ENCODE measurements at regions not wholly inside any gene's neighbourhood (a gene's known extent, or its start where the extent isn't known, plus 50 kb on each side); places are given as distances from the start of the nearest gene placed in this dataset.
"Not testable (repeated sequence)": the region's sequence is repeated elsewhere in the genome, so short reads cannot be mapped to it uniquely, and the experiment has no call there.

- DNase-seq (ENCODE audit: low read depth in 2 of 2), result no peak
Observed at GRCh38 chr4:181063212-181063611, 1180.0 kb upstream of the TENM3 start.

- no peak for DNase-seq (ENCODE audit: low read depth in 2 of 2)
Observed at GRCh38 chr4:181077341-181077740, 1165.9 kb upstream of the TENM3 start.

- no peak for DNase-seq (ENCODE audit: low read depth in 2 of 2)
Observed at GRCh38 chr4:181078196-181078595, 1165.0 kb upstream of the TENM3 start.

DNA sequence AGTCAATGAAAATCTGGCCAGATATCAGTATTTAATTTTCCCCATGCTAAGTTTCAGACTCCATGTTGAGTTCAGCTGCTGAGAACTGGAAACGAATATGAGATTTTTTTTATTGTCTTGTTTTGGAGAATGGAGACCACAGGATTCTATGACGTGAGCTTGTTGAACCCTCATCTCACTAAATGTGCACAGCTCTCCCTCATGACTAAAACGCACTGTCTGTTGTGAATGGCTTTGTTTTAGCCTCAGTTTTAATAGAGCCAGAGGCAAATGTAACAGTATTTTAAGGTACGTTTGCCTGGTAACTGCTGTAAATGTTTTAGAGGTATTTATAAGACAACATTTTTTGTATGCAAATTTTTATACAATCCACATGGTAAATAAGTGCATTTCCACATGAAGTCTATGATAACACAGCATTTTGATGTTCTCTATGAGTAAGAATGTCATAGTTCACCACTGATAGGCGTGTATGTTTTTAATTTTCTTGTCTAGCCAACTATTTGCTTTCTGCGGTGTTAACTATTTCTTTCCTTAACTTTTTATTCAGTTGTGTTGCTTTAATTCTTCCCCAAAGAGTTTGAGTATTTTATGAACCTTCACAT is 1159.3 kb upstream of the TENM3 start:
- no peak for DNase-seq (ENCODE audit: low read depth in 2 of 2)

- no peak for DNase-seq (ENCODE audit: low read depth in 2 of 2)
Observed at GRCh38 chr4:181085557-181085956, 1157.6 kb upstream of the TENM3 start.

- DNase-seq (ENCODE audit: low read depth in 2 of 2), result no peak
Observed at GRCh38 chr4:181105487-181105886, 1137.7 kb upstream of the TENM3 start.

- no peak for DNase-seq (ENCODE audit: low read depth in 2 of 2)
Observed at GRCh38 chr4:181106398-181106797, 1136.8 kb upstream of the TENM3 start.

DNA sequence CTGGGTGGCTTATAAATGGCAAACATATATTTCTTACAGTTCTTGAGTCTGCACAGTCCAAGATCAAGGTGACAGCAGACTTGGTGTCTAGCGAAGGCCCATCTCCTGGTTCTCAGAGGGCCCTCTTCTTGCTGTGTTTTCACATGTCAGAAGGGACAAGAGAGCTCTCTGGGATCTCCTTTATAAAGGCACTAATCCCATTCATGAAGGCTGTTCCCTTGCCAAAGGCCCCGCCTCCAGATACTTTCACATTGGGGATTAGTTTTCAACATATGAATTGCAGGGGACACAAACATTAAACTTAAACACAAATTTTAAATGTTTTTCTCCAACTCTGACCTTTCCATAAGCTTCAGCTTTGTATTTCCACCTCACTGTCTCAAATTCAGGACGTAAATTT is 1135.0 kb upstream of the TENM3 start:
- DNase-seq (ENCODE audit: low read depth in 2 of 2), result no peak

DNA sequence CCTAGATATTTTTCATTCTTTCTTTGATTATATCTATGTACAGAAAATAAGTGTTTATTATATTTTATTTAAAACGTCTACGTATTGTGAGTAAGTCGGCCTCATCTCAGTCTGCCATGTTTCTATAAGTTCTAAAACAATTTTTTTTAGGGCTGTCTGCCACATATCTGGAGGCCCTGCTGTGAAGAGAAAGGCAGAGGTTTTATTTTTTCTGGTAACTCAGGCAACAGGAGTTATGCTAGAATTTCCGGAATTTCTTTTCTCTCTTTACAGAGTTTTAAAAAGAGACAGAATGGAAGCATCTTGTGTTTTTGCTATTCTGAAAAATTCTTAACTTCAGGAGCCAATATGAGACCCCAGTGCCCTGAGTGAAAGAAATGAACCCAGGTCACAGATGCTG is 1124.0 kb upstream of the TENM3 start:
- DNase-seq (ENCODE audit: low read depth in 2 of 2), result no peak

- no peak for DNase-seq (ENCODE audit: low read depth in 2 of 2)
Observed at GRCh38 chr4:181121733-181122132, 1121.5 kb upstream of the TENM3 start.

DNA sequence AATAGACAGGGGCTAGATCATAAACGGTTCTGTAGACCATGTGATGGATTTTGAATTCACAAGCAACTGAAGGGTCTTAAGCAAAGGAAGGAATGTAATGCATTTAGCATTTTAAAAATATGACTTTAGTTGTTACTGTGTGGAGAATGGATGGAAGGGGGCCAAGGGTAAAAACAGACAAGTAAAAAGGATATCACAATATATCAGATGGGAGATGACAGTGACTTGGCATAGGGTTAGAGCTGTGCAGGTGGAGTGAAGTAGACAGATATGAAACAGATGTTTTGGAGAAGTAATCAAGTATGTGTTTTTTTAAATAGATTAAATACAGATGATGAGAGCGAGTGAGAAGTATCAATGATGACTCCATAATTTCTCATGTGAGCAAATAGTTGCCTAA is 1116.0 kb upstream of the TENM3 start:
- no peak for DNase-seq (ENCODE audit: low read depth in 2 of 2)

GRCh38 chr4:181130317-181130716 is 1112.9 kb upstream of the TENM3 start:
- DNase-seq (ENCODE audit: low read depth in 2 of 2), result not testable (repeated sequence)

GRCh38 chr4:181137351-181137750 is 1105.9 kb upstream of the TENM3 start:
- DNase-seq (ENCODE audit: low read depth in 2 of 2), result no peak

DNA sequence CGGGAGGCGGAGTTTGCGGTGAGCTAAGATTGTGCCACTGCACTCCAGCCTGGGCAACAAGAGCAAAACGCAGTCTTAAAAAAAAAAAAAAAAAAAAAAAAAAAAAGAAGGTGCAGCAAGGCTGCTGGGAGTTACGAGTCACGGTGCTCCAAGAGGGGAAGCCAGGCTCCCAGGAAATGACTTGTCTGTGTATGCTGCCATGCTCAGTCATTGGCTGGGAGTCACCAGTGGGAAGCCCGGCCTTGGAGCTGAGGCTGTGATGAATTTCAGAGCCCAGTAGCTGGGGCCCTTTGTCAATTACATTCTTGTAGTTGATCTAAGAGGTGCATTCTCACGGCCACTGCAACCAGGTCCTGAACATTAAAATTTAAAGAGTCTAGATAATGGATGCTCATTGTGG is 1105.1 kb upstream of the TENM3 start:
- DNase-seq (ENCODE audit: low read depth in 2 of 2), result no peak

- DNase-seq (ENCODE audit: low read depth in 2 of 2), result no peak
Observed at GRCh38 chr4:181140037-181140603, 1103.1 kb upstream of the TENM3 start.

GRCh38 chr4:181143250-181143854 is 1099.8 kb upstream of the TENM3 start:
- peak; percentile 29 to 45 for DNase-seq (ENCODE audit: low read depth in 2 of 2)

GRCh38 chr4:181146051-181146450 is 1097.2 kb upstream of the TENM3 start:
- no peak for DNase-seq (ENCODE audit: low read depth in 2 of 2)

DNA sequence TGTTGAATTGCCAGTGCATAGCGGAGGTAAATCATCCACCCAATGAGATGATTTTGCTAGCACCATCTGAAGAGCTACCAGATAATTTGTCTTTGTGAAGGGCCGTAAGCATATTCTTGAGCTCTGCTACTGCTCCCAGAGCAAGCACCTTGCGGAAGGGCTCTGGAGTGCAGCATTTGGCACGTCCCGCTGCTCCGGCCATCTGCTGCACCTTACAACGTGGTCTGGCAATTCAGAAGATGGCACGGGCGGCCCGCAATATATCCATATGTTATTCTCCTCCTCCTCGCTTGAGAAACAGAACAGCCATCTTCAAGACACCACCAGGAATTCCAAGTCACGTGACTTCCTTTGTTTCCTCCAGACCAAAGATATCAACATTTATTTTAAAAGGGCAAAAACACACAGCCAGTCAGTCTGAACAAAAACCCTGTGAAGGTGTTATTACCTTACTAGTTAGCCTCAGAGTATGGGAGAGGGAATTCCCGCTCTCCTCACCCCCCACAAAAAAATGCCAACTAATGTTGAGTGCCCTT is 1095.7 kb upstream of the TENM3 start:
- no peak for DNase-seq (ENCODE audit: low read depth in 2 of 2)

- DNase-seq (ENCODE audit: low read depth in 2 of 2), result no peak
Observed at GRCh38 chr4:181148470-181148869, 1094.7 kb upstream of the TENM3 start.

- DNase-seq (ENCODE audit: low read depth in 2 of 2), result no peak
Observed at GRCh38 chr4:181150191-181150590, 1093.0 kb upstream of the TENM3 start.

DNA sequence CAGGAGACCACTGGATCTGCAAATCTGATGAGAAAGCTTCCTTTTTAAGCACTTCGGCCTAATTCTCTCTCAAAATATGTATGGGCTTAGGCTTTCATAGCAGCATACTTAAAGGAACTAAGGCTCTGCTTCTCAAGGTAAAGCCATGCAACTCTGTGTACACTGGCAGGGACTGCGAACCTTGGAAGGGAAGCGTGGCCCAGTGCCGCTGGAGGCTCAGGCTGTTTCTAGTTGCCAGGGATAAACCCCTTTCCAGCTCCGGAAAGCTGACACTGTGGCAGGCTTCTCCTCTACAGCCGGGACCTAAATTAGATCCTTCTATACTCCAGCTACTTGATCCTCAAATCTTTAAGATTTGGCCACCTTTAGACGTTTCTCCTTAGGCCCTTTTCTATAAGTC is 1091.3 kb upstream of the TENM3 start:
- no peak for DNase-seq (ENCODE audit: low read depth in 2 of 2)

- DNase-seq (ENCODE audit: low read depth in 2 of 2), result no peak
Observed at GRCh38 chr4:181157647-181158046, 1085.6 kb upstream of the TENM3 start.

DNA sequence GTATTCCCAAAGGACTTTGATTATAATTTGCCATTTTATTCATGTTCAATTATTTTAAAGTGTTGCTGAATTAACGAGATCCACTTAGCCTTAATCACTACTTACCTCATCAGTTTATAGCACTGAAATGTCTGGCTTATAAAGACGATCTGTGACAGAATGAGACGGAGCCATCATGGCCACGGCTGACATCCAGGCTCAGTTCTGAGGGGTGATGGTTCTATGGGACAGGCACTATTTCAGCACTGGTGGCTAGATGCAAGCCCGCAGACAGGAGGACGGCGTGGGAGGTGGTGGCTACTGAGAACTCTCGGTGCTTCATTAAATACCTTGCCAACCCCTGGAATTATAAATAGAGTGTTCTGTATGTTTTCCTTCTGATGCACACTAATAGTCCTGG is 1084.2 kb upstream of the TENM3 start:
- DNase-seq (ENCODE audit: low read depth in 2 of 2), result no peak

Measured in stimulated activated CD8-positive, alpha-beta memory T cell treated with anti-CD3 and anti-CD28 coated beads, Interleukin-7, amount 100 ng/mL, for 1 hour (primary cell).